SKM-1 (cell line): ENCODE measurements at regions not wholly inside any gene's neighbourhood (a gene's known extent, or its start where the extent isn't known, plus 50 kb on each side); places are given as distances from the start of the nearest gene placed in this dataset.
"Not testable (repeated sequence)": the region's sequence is repeated elsewhere in the genome, so short reads cannot be mapped to it uniquely, and the experiment has no call there.

Source experiments
- DNase-seq: peaks from one replicate; lab custom pipeline; 2025; ENCODE audit not compliant: unreplicated experiment; lab: John Stamatoyannopoulos, UW

DNA sequence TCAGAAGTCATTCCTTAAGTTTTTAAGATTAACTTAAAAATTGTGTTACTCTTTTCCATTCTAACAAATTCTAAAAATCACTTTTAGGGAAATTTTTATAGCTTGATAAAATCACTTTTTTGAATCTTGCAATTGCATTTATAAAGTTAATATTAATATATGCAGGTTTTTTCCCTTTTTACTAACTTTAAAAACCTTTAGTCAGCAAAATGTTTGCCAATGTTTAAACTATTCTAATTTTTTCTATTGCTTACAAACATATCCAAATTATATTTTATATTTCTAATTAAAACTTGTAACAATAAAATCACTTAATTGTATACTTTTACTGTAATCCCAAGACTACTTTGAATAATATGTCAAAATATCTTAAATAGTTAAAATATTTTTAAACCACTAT is 839.4 kb downstream of the TBL1XR1 start:
- DNase-seq, result no peak

DNA sequence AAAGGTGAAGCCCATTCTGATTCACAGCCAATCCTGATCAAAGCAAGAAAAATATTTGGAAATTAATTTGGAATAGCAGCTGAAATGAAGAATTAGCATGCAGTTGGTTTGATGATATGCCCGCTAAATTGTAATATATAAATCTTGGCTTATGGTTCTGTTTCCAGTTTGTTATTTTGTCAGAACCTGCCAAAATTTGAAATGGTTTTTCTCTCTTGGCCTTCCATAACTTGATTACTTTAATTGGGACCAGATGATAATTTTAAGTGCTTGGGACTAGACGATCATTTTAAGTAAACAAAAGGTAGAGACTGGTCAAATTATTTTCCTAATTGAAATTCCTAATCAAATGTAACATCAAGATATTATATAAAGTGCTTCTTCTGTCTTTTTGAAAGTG is 842.4 kb downstream of the TBL1XR1 start:
- DNase-seq, result no peak

DNA sequence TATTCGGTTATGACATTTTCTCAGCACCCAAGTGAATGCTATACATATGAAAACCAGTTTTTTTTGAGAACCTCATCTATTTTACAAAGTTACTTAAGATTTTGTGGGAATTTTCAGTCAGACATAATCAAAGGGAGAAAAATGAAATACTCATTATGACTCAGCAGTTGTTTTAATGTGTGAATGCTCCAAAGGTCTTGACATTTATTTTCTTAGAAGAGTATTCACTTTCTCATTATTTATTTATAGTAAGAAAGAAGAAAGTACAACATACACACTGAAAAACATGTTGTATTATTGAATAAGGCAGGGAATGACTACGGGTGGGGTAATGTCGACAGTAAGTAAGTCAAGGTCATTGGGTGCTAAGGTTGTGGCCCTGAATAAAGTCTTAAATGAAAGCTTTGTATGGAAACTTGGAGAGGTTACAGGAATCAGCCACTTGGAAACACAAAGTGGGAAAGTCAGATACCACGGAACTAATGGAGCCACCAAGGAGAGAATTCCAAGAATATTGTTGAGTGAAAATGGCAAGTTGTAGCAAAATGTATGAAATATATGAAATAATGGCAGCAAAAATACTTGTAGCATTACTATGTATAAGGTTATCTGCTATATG is 844.5 kb downstream of the TBL1XR1 start:
- DNase-seq, result no peak

DNA sequence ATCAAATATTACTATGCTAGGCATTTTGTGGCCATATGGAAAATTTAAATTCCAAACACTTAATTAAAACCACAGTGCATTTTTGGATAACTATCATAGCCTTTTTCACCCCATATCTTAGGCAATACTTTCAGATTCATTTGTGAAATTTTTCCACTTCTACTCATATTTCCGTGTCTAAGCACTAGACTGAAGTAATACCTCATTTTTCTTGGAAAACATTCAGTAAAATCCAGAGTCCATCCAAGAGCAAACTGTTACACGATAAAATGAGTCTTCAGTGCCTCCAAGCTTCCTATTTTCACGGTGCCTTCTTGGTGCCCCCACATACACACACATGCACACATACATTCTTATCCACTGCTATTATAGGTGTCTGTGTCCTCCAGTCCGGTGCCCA is 845.9 kb downstream of the TBL1XR1 start:
- no peak for DNase-seq

DNA sequence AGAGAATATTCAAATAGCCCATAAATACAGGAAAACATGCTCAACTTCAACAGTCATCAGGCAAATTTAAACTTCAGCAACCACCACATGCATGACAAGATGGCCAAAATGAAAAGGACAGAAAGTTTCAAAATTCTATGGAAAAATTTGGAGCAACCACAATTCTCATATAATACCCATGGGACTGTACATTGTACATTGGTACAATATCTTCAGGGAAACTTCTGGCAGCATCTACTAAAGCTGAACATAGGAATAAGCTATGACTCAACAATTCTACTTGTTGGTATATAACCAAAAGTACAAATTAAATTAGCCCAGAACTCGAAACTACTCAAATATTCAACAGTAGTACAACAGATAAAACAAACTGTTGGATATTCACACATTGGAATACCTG is 847.6 kb downstream of the TBL1XR1 start:
- no peak for DNase-seq

DNA sequence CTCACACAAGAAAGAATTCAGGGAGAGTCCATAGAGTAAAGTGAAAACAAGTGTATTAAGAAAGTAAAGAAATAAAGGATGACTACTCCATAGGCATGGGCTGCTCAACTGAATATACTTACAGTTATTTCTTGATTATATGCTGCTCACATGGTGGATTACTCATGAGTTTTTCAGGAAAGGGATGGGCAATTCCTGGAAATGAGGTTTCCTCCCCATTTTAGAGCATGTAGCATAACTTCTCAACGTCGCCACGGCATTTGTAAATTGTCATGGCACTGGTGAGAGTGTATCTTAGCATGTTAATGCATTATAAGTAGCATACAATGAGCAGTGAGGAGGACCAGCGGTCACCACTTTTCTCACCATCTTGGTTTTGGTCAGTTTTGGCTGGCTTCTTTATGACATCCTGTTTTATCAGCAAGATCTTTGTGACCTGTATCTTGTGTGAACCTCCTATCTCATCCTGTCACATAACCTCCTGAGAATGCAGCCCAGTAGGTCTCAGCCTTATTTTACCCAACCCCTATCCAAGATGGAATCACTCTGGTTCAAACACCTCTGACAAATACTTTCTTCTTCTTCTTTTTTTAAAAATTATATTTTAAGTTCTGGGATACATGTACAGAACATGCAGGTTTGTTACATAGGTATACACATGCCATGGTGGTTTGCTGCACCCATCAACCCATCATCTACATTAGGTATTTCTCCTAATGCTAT is 849.7 kb downstream of the TBL1XR1 start:
- no peak for DNase-seq

DNA sequence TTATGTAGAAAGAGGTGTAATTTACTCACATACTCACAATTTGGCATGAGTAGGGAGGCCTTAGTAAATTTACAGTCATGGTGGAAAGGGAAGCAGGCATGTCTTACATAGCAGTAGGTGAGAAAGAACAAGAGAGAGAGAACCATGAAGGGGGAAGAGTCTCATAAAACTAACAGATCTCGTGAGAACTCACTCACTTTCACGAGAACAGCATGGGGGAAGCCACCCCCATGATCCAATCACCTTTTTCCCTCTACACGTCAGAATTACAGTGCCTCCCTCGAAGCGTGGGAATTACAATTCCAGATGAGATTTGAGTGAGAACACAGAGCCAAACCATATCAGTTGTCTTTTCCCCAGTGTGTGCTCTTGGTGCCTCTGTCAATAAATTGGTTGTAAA is 855.3 kb downstream of the TBL1XR1 start:
- DNase-seq, result no peak

DNA sequence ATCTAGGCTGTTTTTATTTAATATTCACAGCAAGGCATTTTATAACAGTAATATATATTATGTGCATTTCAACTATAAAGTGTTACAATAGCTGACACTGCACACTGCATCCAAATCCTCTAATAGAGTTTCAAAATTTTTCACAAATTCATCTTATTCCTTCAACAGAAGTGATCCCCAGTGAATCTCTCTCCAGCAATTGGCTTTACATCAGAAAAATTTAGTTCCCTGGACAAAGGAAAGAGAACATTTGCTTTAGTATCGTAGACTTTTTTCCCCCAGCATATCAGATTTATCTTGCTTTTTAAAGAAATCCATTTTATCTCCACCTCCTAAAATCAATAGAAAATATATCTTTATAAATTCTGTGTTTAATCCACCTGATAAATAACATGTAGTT is 868.6 kb downstream of the TBL1XR1 start:
- no peak for DNase-seq

DNA sequence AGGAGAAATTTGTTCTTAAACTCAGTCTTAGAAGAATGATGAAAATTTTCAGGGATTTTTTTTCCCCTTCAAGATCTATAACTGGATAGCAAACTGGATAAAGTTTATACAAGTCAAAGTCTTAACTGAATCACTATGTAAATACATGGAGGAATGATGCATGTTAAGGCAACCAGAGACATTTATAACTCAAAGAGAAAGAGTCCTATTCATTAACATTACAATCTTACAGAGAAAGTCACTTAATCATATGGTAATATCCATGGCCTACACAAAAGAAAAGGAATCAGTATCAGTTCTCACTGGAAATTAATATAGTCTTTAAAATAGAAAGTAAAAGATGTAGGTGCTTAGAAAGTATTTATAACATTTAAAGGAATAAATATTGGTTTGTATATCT is 869.1 kb downstream of the TBL1XR1 start:
- no peak for DNase-seq

DNA sequence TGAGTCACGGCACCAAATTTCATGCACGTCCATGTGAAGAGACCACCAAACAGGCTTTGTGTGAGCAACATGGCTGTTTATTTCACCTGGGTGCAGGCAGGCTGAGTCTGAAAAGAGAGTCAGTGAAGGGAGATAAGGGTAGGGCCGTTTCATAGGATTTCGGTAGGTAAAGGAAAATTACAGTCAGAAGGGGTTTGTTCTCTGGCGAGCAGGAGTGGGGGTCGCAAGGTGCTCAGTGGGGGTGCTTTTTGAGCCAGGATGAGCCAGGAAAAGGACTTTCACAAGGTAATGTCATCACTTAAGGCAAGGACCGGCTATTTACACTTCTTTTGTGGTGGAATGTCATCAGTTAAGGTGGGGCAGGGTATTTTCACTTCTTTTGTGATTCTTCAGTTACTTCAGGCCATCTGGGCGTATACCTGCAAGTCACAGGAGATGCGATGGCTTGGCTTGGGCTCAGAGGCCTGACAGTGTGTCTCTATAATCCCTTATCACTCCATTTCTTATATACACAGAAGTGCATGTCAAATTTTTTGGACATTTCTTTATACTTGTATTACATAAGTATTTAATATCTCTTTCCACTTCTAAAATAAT is 870.3 kb downstream of the TBL1XR1 start:
- DNase-seq, result not testable (repeated sequence)

DNA sequence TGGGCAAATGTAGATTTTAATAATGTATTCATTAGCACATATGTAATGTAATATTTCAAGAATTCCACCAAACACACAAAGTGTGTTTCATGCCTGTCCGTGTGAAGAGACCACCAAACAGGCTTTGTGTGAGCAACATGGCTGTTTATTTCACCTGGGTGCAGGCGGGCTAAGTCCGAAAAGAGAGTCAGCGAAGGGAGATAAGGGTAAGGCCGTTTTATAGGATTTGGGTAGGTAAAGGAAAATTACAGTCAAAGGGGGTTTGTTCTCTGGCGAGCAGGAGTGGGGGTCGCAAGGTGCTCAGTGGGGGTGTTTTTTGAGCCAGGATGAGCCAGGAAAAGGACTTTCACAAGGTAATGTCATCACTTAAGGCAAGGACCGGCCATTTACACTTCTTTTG is 875.8 kb downstream of the TBL1XR1 start:
- not testable (repeated sequence) for DNase-seq

DNA sequence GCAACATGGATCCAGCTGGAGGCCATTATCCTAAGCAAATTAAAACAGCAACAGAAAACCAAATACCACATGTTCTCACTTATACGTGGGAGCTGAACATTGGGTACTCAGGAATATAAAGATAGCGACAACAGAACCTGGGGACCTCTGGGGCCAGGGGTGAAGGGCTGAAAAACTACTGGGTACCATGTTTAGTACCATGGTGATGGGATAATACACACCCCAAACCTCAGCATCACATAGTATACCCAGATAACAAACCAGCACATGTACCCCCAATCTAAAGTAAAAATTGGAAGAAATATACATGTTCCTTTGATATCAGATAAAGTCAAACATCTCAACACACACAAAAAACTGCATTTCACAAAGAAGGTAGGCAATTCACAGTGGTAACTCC is 876.2 kb downstream of the TBL1XR1 start:
- no peak for DNase-seq

DNA sequence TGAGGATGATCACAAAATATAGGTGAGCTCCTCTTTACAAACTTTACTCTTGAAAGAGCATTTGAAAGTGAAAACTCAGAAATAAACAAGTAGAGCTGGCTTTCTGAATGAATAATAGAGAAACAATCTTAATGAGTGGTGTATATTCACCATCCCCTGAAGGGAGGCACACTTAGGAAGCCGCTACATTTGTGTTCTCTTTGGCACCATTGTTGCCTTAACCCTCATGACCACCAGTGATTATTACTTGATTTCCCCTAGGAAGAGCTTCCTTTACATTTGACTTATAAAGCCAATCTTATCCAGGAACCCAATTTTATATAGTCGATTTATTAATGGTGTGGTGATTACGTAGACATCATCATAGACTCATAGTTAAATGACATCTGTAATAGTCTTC is 883.9 kb downstream of the TBL1XR1 start:
- no peak for DNase-seq

DNA sequence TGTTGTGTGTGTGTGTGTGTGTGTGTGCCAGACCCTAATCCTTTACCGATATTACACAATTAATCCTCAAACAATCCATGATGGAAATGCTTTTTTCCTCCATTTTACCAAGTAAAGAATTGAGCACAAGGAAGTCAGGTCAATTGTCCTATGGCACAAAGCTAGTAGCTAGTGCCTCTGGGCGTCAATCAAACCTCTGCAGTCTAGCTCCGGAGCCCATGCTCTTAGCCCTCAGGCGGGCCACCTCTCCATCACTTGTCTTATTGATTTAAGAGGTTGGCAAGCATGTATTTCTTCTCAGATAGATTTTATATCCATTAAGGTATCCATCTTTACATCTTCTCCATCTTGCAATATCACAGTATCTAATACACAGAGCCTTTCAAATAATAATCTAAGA is 886.6 kb downstream of the TBL1XR1 start:
- DNase-seq, result no peak

DNA sequence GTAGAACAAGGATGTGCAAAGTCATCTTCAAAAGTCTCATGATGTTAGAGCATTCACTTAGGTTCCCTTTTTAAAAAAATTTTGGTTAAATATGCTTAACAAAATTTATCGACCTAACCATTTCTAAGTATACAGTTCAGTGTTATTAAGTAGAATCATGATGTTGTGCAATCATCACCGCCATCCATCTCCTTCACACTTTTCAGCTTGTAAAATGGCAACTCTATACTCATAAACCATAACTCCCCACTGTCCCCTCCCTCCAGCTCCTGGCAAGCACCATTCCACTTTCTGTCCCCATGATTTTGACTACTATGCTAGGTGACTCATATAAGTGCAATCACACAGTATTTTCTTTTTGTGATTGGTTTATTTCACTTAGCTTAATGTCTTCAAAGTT is 895.0 kb downstream of the TBL1XR1 start:
- DNase-seq, result no peak

DNA sequence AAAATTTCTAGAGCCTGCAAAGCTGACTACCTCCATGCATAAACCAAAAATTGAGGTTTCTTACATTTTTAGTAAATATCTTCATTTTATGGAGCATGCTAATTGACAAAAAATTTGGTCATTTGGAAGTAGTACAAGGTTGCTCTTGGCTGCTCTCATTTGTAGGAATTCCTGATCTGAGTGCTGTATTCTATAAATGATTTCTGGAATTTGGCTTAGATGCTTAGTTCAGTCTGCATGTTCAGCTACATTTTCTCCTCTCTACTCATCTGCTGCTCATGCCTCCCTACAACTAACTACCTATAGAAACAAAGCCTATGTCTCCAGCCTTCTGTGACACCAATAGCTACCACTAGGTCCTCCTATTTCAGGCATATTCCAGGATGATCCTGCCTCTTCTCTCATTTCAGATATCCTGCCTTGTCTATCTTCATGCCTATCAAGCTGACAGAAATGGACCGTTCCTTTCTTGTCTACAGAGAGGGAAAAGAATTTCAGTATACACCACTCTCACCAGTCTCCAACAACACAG is 901.1 kb downstream of the TBL1XR1 start:
- no peak for DNase-seq

DNA sequence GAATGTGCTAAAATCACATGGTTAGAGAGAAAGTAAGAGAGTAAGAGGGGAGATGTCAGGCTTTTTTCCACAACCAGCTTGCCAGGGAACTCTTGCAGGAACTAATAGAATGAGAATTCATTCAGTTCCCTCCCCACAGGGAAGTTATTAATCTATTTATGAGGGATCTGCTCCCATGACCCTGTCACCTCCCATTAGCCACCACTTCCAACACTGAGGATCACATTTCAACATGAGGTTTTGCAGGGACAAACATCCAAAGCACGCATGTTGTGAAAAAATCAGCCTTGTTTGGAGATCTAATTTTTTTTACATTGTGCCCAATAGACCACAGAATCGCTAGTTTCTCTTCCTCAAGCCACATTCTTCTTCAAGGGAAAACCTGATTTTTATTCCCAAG is 904.0 kb downstream of the TBL1XR1 start:
- DNase-seq, result no peak

DNA sequence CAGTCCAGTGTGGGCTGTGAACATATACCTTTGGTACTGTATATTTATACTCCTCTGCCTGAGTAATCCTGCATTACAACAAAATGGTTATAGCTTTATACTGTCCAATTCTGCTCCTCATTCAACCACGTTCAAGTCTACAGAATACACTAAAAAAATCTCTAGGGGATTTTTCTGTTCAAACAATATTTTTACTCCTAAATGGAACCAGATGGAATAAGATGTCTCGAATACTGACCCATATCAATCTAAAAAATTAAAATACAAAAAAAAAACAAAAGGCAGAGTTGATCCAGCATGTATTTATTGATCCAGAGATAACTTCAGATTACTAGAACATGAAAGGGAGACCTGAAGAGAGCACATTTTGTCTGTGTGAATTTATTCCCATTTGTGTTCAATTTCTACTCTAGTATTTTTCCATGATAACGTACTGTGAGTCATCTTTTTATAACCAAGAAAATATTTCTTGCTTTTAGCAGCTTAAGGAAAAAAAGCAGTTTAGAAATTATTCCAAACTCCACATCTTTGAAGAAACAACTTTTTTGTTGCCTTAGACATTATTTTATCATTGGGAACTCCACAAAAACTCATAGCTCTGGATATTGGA is 910.7 kb downstream of the TBL1XR1 start:
- no peak for DNase-seq

DNA sequence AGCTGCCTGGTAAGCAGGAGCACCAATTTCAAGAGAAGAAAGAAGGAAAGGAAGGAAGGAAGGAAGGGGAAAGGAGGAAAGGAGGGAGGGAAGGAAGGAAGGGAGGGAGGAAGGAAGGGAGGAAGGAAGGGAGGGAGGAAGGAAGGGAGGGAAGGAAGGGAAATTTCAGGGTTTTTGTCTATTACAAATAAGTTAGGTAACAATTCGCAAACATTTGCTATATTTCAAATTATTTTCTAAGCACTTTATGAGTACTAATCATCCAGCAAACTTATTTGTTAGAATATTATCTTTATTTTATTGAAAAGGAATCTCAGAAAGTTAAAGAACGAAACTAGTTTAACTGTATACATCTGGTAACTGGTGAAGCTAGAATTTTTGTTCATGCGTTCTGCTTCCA is 921.7 kb downstream of the TBL1XR1 start:
- DNase-seq, result no peak

DNA sequence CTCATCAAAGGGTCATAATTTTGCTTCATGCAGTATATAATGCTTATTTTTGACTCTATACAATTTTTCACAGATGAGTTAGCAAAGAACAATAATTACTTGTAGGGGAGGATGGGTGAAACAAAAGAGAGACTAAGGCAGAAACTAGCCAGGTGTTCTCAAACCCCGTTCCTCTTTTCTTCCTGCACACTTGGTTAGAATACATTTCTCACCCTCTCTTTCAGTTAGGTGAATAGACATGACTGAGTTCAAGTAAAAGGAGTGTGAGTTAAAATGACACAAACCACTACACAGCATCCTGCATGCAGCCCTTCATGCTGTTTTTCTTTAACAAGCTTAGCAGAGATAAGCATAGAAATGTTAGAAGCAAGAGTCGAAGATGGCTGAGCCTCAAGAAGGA is 922.2 kb downstream of the TBL1XR1 start:
- no peak for DNase-seq

DNA sequence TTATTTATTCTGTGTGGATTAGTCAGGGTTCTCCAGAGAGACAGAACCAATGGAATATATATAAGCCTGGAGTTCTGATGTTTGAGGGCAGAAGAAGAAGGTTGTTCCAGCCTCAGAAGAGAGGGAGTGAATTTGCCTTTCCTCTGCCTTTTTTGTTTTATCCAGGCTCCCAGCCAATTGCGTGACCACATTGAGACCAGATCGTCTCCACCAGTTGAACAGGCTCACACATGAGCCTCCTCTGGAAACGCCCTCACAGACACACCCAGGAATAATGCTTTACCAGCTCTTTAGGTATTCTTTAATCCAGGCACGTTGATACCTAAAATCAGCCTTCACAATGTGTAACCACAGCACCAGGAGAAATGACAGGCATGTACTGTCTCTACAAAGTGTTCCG is 923.1 kb downstream of the TBL1XR1 start:
- no peak for DNase-seq

DNA sequence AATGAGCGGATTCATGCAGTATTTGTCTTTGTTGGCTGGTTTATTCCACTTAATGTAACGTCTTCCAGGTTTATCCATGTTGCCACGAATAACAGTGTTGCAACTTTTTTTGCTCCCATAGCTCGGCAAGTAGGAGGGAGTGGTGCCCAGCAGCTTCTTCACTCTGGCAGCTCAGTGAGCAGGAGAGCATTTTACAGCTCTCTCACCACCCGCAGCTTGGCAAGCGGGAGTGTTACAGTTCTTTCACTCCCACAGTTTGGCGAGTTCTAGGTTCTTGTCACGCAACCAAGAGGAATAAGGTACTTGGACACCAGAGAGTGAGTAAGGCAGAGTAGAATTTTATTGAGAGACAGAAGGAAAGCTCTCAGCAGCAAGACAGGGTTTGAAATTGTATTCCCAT is 935.2 kb downstream of the TBL1XR1 start:
- DNase-seq, result no peak
